H9 (cell line): ENCODE measurements at regions not wholly inside any gene's neighbourhood (a gene's known extent, or its start where the extent isn't known, plus 50 kb on each side); places are given as distances from the start of the nearest gene placed in this dataset.

Experiments
- DNase-seq: peaks from one replicate; pipeline ENCODE4 v3.0.0-alpha.2; 2017
- H2AFZ ChIP-seq: one replicate; pipeline ENCODE4 v1.6.1; 2013; ENCODE audit warnings: mild to moderate bottlenecking, low read length, control low read depth, moderate library complexity
- H2AK5ac ChIP-seq: 2 replicates; pipeline ENCODE4 v1.6.1; 2013; ENCODE audit warnings: low read length, control low read depth, mixed read lengths; ENCODE audit not compliant: insufficient read length
- H2BK120ac ChIP-seq: one replicate; pipeline ENCODE4 v1.6.1; 2013; ENCODE audit warnings: low read depth, mild to moderate bottlenecking, low read length, control low read depth, inconsistent platforms; ENCODE audit not compliant: poor library complexity, severe bottlenecking
- H2BK12ac ChIP-seq: 2 replicates; pipeline ENCODE4 v1.6.1; 2013; ENCODE audit warnings: low read length, control low read depth, mixed read lengths, low read depth; ENCODE audit not compliant: insufficient read length
- H2BK15ac ChIP-seq: 2 replicates; pipeline ENCODE4 v1.6.1; 2013; ENCODE audit warnings: low read depth, low read length, control low read depth
- H2BK20ac ChIP-seq: one replicate; pipeline ENCODE4 v1.6.1; 2013; ENCODE audit warnings: low read depth, mild to moderate bottlenecking, low read length, control low read depth, inconsistent platforms; ENCODE audit not compliant: poor library complexity, severe bottlenecking
- H2BK5ac ChIP-seq: 2 replicates; pipeline ENCODE4 v1.6.1; 2013; ENCODE audit warnings: low read length, control low read depth, mixed read lengths; ENCODE audit not compliant: insufficient read length
- H3K14ac ChIP-seq: 2 replicates; pipeline ENCODE4 v1.6.1; 2013; ENCODE audit warnings: low read length, control low read depth; ENCODE audit not compliant: insufficient read depth
- H3K18ac ChIP-seq: 2 replicates; pipeline ENCODE4 v1.6.1; 2013; ENCODE audit warnings: low read depth, mild to moderate bottlenecking, mixed read lengths, low read length, control low read depth; ENCODE audit not compliant: insufficient read length
- H3K23ac ChIP-seq: 2 replicates; pipeline ENCODE4 v1.6.1; 2013; ENCODE audit warnings: low read length, control low read depth, mixed read lengths, low read depth; ENCODE audit not compliant: insufficient read length
- H3K23me2 ChIP-seq: 2 replicates; pipeline ENCODE4 v1.6.1; 2013; ENCODE audit warnings: low read depth, mild to moderate bottlenecking, mixed read lengths, low read length, control low read depth; ENCODE audit not compliant: insufficient read length, poor library complexity, severe bottlenecking
- H3K27ac ChIP-seq: 2 replicates; pipeline ENCODE4 v1.5.1; 2013; ENCODE audit warnings: low read length, control low read depth, mixed read lengths, low read depth; ENCODE audit not compliant: insufficient read length
- H3K27me3 ChIP-seq: 2 replicates; pipeline ENCODE4 v1.6.1; 2013; ENCODE audit warnings: low read length, control low read depth, inconsistent platforms; ENCODE audit not compliant: insufficient read depth
- H3K4ac ChIP-seq: 2 replicates; pipeline ENCODE4 v1.6.1; 2013; ENCODE audit warnings: low read depth, mild to moderate bottlenecking, control low read depth, inconsistent platforms, low read length, moderate library complexity
- H3K4me1 ChIP-seq: 2 replicates; pipeline ENCODE4 v1.6.1; 2013; ENCODE audit warnings: low read length, control low read depth, inconsistent platforms; ENCODE audit not compliant: insufficient read depth
- H3K4me2 ChIP-seq: 2 replicates; pipeline ENCODE4 v1.6.1; 2013; ENCODE audit warnings: low read length, control low read depth, mixed read lengths; ENCODE audit not compliant: insufficient read length, insufficient read depth
- H3K56ac ChIP-seq: 2 replicates; pipeline ENCODE4 v1.6.1; 2013; ENCODE audit warnings: low read depth, mild to moderate bottlenecking, mixed read lengths, low read length, control low read depth; ENCODE audit not compliant: insufficient read length
- H3K79me1 ChIP-seq: 2 replicates; pipeline ENCODE4 v1.6.1; 2013; ENCODE audit warnings: low read depth, mild to moderate bottlenecking, moderate library complexity, low read length, control low read depth, inconsistent platforms; ENCODE audit not compliant: insufficient read depth, poor library complexity, severe bottlenecking
- H3K79me2 ChIP-seq: 2 replicates; pipeline ENCODE4 v1.6.1; 2013; ENCODE audit warnings: low read length, control low read depth, inconsistent platforms; ENCODE audit not compliant: insufficient read depth
- H3K9ac ChIP-seq: 2 replicates; pipeline ENCODE4 v1.6.1; 2013; ENCODE audit warnings: low read length, control low read depth, mixed read lengths; ENCODE audit not compliant: insufficient read length; ENCODE audit errors: extremely low read depth
- H3K9me3 ChIP-seq: one replicate; pipeline ENCODE4 v1.6.1; 2013; ENCODE audit warnings: low read depth, low read length, inconsistent platforms; ENCODE audit not compliant: control insufficient read depth
- H3T11ph ChIP-seq: one replicate; pipeline ENCODE4 v1.6.1; 2013; ENCODE audit warnings: mild to moderate bottlenecking, low read length, control low read depth, inconsistent platforms
- H4K20me1 ChIP-seq: one replicate; pipeline ENCODE4 v1.6.1; 2013; ENCODE audit not compliant: control insufficient read depth, insufficient read length, insufficient read depth
- H4K5ac ChIP-seq: 2 replicates; pipeline ENCODE4 v1.6.1; 2013; ENCODE audit warnings: low read depth, mild to moderate bottlenecking, mixed read lengths, low read length, control low read depth; ENCODE audit not compliant: insufficient read length
- H4K8ac ChIP-seq: replicated peaks from 2 replicates; pipeline ENCODE4 v1.6.1; 2013; ENCODE audit warnings: low read length, control low read depth, mixed read lengths, low read depth; ENCODE audit not compliant: insufficient read length
- H4K91ac ChIP-seq: 2 replicates; pipeline ENCODE4 v1.6.1; 2013; ENCODE audit warnings: low read depth, mild to moderate bottlenecking, moderate library complexity, mixed read lengths, low read length, control low read depth; ENCODE audit not compliant: insufficient read length
- H3K27ac Mint-ChIP-seq, 3 experiments: 2 replicates in 2 of 3; 3 replicates in 1 of 3; pipeline ENCODE4 v1.8.0; 2020 to 2021; ENCODE audit warnings: mixed read lengths in 3 of 3, mild to moderate bottlenecking in 1 of 3, moderate library complexity in 1 of 3
- H3K27me3 Mint-ChIP-seq: 2 replicates; pipeline ENCODE4 v1.8.0; 2021; ENCODE audit warnings: low read depth, mild to moderate bottlenecking, moderate library complexity, mixed read lengths
- H3K36me3 Mint-ChIP-seq, 3 experiments: 2 replicates in 2 of 3; 3 replicates in 1 of 3; pipeline ENCODE4 v1.8.0; 2020 to 2021; ENCODE audit warnings: low read depth in 3 of 3, mixed read lengths in 3 of 3; ENCODE audit not compliant: insufficient read depth in 1 of 3
- H3K4me1 Mint-ChIP-seq, 2 experiments: 2 replicates each; pipeline ENCODE4 v1.8.0; 2020; ENCODE audit warnings: mixed read lengths in 2 of 2
- H3K4me3 Mint-ChIP-seq, 2 experiments: 2 replicates in 1 of 2; 3 replicates in 1 of 2; pipeline ENCODE4 v1.8.0; 2020 to 2021; ENCODE audit warnings: mild to moderate bottlenecking in 2 of 2, mixed read lengths in 2 of 2, moderate library complexity in 1 of 2
- H3K9me3 Mint-ChIP-seq, 2 experiments: 2 replicates in 1 of 2; 3 replicates in 1 of 2; pipeline ENCODE4 v1.8.0; 2020; ENCODE audit warnings: mild to moderate bottlenecking in 2 of 2, mixed read lengths in 2 of 2, moderate library complexity in 1 of 2
- CTCF ChIP-seq: fragments of 200-600 bp; sonication (generic); conservative IDR thresholded peaks from 3 replicates; pipeline ENCODE4 v1.8.0; 2021; ENCODE audit warnings: antibody characterized with exemption, mild to moderate bottlenecking
- WGBS: extraction: QIAGEN DNeasy Blood & Tissue Kit; methylation state at CpG from one replicate; pipeline ENCODE4 v1.1.7; 2013; ENCODE audit warnings: missing lambda C conversion rate, low lambda C conversion rate, mixed read lengths; ENCODE audit not compliant: insufficient read length; ENCODE audit errors: extremely low coverage; 5-methylcytosine and 5-hydroxymethylcytosine counted together

- Histone ChIP-seq H2BK20ac (no peak overlapping the region), H2AFZ (no peak overlapping the region), H3K56ac (no peak overlapping the region), H3K9ac (no peak overlapping the region), H2BK12ac (no peak overlapping the region), H3T11ph (no peak overlapping the region), H4K91ac (no peak overlapping the region), H2AK5ac (no peak overlapping the region), H3K4me1 (peaks cover 10% of the 10 kb centered on the region; the same call in 1 of the 2 replicates), H3K4ac (no peak overlapping the region), H4K20me1 (no peaks in the 10 kb centered on the region), H3K27ac (no peak overlapping the region), H3K9me3 (no peaks in the 10 kb centered on the region), H3K14ac (no peak overlapping the region), H3K4me2 (no peak overlapping the region), H2BK5ac (no peak overlapping the region), H3K27me3 (peaks cover 12% of the 10 kb centered on the region; the same call in 1 of the 2 replicates), H3K18ac (no peak overlapping the region), H3K23me2 (no peaks in the 10 kb centered on the region), H4K8ac (no peak overlapping the region), H3K79me1 (no peaks in the 10 kb centered on the region), H3K23ac (no peak overlapping the region), H2BK15ac (no peak overlapping the region), H3K79me2 (no peaks in the 10 kb centered on the region), H2BK120ac (no peak overlapping the region), H4K5ac (no peak overlapping the region)
- H3K9me3 Mint-ChIP-seq: peaks cover 0 to 3% of the 10 kb centered on the region in 2 experiments; a peak in 2 of 5 replicates
- WGBS: no CpG with 5 or more reads among the region's 9 CpGs
- H3K4me3 Mint-ChIP-seq: no peak overlapping the region
- DNase-seq: no peak
- no peak for TF ChIP-seq CTCF
- no peaks in the 10 kb centered on the region for H3K36me3 Mint-ChIP-seq
- peaks cover 32 to 43% of the 10 kb centered on the region in 2 experiments for H3K4me1 Mint-ChIP-seq
- no peak overlapping the region for H3K27ac Mint-ChIP-seq
- H3K27me3 Mint-ChIP-seq: peaks cover 85% of the 10 kb centered on the region
Observed at GRCh38 chr2:65554765-65555591, 122.6 kb upstream of the SPRED2 start.
